Right ventricle myocardium superior (tissue), 1 donor: ENCODE measurements at regions not wholly inside any gene's neighbourhood (a gene's known extent, or its start where the extent isn't known, plus 50 kb on each side); places are given as distances from the start of the nearest gene placed in this dataset.

Experiments
- ATAC-seq: fragments of 200-7000 bp; cut with Tn5 transposase; one replicate; pipeline ENCODE4 v1.9.1; 2020; ENCODE audit warnings: mild to moderate bottlenecking; ENCODE audit not compliant: poor library complexity
- DNase-seq: peaks from one replicate; pipeline ENCODE4 v3.0.0-alpha.2; 2020
- intact Hi-C: fragments of 100-400 bp; cut with DNase I; formaldehyde crosslinking; loops from one replicate; pipeline ENCODE4 v1.11.2; 2022
- donor health status: DM: no; HTN: yes; CAD: no; lungs with severe emphysema.

DNA sequence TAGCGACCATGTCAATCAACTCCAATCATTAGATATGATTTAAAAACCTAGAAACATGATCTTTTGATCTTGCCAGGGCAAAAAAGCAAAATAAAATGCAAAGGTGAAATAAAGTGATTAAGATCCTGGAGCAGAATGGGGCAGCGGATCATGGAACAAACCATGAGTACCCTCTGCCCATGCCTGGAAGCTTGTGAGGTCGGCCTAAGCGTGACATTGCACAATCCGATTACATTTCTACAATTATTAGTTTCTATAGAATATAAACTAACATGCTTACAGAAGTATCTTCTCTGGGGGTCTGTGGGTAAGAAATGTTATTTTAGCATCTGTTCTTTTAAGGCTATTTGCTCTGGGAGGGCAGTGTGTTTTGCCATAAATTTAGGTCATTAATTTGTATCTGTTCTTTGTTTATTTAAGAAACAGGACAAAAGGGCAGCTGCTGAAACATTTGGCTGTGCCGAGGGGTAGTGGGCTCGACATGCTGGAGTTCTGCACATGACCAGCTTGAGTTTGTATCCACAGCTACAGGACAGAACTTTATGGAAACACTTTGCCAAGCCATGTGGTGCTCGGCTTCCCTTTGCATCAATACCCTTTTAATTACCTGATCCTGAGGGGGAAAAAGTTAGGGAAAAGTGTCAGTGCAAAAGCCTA lies 55.9 kb downstream of the ZBTB18 start:
- DNase-seq: no peak

DNA sequence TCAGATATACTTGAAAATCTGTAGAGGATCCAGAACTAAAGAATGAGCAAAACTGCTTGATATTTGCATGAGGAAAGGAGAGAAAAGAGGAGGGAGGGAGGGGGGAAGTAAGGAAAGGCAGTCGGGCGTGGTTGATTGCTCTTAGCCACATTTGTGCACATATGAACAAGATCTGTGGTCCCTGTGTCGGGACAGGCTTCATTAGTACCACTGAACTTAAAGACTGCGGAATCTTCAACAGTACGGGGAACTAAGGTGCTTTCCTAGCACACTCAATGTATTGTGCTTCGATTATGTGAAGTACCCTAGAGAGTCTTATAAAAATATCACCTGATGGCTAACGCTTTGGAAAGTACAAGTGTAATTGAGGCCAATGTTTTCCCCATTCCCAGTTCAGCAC lies 59.9 kb downstream of the ZBTB18 start:
- no peak for ATAC-seq
- intact Hi-C loops: no loop called here
- DNase-seq: no peak

More for the DNA sequence above, 55.9 kb downstream of the ZBTB18 start:
- intact Hi-C loops: no loop called here
- no peak for ATAC-seq

DNA sequence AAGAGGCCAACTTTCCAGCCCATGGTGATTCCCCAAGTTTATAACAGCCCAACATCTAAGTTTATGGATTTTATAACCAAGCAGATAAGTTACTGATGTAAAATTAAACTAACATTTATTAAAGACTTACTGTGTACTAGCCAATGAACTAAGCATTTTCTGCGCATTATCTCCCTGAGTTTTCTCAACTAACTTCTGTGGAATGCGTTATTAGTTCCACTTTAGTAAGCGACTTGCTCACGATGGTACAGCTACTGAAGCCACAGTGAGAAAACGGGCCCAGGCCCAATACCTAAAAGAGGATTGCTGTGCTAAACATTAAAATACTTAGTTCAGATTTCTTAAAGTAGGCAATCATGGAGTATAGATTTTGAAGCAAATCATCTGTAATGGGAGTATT lies 61.0 kb downstream of the ZBTB18 start:
- DNase-seq (no peak), ATAC-seq (no peak)
- intact Hi-C loops: no loop called here

DNA sequence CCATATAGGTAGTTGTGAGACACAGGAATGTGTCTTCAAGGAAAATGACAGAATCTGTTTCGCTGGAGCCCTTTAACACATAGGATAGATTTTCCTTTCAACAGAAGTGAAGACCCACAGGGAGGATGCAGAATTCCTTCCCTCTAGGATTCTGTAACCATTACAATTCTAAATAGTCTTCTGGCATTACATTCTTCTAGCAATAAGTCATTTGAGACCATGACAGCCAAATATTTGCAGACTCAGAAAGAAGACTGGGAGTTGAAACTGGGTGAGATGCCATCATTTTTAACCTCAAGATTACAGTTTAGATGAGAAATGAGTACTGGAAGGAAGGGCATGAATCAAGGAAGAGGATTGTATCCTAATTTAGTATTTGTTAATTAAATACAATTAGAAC lies 61.6 kb downstream of the ZBTB18 start:
- intact Hi-C loops: no loop called here
- DNase-seq: no peak
- no peak for ATAC-seq

DNA sequence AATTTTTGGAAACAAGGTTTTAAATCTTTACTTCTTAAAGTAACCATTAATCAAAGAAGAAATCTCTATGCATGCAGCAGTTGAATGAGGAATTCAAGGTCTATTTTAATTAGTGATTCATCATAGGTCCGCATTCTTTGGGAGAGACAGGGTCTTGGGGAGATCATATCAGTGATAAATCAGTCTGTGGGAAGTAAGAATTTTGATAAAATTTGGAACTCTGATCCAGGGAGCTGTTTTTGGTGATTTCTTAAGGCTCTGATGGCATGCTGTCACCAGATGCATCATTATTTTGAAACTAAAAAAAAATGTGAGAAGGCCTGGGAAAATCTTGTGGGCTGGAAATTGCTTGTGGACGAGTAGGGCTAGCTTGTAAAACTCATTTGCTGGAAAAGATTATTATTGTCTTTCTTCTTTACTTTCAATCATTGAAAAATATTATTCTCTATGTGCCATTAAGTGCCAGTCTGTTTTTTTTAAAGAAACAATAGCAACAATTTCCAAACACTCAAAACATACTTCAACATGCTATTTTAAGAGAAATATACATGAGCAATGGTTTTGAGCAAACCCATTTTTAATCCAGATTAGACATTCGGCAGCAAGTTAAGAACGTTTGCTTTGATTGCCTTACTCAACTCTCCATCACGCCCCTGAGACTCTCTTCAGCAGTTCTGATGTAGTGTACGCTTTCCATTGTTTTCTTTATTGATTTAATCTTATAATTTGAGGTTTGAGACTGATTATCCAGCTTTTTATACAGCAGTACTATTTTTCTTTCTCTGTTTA lies 62.6 kb downstream of the ZBTB18 start:
- no peak for DNase-seq
- no peak for ATAC-seq
- intact Hi-C loops: no loop called here

DNA sequence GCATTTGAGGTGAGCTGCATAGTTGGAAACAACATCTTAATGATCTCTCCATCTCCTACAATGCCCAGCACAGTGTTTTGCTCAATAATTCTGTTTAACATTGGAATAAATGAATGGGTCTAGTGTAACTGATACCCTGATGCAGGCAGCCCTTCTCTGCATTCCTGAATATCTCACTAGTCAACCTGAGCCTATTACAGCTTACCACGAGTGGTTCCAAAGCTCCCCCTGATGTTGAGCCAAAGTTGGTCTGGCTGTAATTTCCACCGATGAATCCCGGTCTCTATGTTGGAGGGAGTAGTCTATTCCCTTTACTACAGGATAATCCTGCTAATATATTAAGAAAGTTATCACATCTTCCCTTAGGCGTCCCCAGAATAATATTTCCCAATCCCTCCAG lies 63.8 kb downstream of the ZBTB18 start:
- intact Hi-C loops: no loop called here
- no peak for DNase-seq
- no peak for ATAC-seq

DNA sequence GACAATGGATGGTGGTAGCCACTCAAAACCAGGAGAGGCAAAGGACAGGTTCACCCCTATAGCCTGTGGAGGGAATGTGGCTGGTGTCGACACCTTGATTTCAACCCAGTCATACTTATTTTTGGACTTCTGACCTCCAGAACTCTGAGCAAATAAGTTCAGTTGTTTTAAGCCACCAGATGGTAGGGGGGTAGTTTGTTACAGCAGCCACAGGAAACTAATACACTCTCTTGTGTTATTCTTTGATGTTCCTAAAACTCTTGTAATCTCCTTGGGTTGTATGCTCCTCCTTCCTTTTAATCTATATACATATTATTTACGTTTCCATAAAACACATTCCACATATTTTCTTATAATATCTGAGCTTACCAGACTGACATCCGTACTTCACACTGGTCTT lies 65.9 kb downstream of the ZBTB18 start:
- DNase-seq: no peak
- intact Hi-C loops: no loop called here
- ATAC-seq: no peak

DNA sequence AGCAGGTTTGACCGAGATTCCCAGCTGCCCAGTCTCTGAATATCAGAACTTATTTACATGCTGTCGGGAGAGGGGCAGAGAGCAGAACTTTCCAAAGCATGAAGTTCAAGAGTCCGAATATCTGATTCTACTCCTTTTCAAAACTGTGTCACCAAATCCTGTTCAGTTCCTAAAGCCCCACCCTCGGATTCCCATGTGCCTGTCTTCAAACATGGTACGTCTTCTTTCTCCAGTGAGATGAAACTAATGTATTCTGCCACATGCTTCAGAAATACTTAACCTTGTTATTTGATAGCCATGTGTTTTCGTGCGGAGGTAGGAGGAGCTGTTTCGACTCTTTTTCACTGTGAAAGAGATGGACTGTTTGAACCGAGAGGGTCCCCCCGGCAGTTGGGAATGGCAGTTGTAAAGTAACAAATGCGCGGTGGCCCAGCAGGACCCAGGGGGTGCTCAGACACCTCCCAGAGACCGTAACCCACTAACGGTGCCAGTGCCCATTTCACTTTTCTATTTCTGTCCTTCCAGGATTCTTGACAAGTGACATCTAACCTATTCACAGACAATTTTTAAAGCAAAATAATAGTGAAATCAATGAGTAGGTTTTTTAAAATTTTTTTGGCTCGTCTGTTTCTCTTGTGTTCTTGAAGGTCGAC lies 67.2 kb downstream of the ZBTB18 start:
- no peak for DNase-seq
- intact Hi-C loops: no loop called here
- no peak for ATAC-seq

DNA sequence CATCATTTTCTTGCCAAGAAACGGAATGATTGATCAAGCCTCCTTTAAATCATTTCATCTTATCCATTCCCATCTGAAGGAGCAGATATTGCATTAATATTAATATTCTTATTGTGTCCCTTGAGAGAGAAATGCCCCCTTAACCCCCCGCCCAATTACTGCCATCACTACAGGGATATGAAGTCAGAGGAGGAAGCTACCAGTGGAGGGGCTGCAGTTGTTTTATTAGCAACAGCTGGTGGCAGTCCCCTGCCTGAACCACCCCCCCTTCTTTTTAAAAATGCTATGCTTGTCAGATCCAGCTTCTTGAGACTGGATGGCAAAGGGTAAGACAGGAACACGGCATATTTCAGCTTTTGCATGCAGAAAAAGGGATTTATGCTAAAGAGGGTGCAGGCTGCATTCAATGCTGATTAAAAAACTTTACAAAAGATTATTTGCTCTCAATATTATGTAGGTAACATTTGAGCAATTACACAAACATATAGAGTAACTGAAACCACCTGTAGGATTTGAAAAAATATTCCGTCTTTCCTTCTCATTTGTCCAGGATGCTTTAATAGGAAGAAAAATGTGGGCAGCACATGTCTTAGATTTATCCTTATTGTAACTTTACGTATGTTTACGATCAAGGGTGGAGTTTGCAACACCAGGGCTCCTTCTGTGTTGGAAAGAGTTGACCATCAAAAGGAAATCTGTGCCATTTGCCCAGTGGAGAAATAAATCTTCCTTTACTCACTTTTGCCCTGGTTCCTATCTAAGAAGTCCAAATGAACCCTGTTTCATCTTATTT lies 77.7 kb downstream of the ZBTB18 start:
- intact Hi-C loops: no loop called here
- DNase-seq (no peak), ATAC-seq (no peak)

DNA sequence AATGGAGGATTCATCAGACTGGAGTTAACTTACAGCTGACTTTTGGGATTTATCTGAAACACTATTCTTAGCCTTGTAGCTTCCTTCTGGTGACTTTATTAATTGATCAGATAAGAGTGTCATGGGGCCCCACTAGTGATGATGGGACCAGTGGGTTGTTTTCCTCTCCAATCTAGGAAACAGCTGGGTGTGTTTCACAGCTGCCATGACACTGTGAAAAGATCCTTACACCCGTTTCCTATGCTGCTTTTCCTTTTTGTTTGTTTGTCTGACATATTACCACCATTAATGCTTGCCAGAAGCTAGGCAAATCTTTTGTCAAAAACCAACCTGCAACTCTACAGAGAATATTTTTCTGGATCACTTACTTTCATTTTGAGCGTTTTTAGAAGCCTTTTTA lies 86.2 kb downstream of the ZBTB18 start:
- intact Hi-C loops: no loop called here
- no peak for ATAC-seq
- no peak for DNase-seq

DNA sequence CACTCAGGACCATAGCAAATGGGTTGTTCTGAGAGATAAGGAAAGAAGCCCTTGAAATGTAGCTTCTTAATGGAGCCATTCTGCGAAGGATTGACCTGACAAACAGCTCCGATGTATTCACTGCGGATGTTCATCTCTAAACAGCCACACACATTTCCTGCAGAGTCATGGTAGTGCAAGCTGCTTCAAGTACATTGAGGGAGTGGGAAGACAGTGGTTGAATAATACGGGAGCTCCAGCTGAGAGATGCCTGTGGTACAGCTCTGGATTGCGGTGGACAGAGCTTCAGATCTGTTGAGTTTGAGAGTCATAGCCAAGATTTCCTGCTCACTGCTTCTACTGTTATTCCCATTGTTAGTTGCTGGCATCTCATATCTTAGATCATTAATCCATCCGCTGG lies 86.6 kb downstream of the ZBTB18 start:
- DNase-seq (no peak), ATAC-seq (no peak)
- intact Hi-C loops: no loop called here

DNA sequence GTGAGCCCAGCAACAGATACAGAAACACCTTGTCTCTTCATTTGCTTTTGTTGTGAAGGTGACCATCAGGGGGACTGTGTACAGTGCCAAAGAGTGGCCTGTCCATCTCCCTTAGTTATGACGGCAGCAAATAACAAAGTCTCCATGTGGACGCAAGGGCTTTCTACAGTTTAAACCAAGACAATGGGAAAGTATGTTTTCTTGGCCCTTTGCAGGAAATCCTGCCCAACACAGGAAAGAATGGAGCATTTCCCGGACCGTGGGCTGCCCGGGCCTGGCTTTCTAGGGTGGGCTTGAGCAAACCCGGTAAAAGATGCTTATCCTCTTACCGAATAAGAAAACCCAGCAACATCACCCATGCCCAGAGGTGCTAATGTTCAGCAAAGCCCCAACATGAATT lies 87.3 kb downstream of the ZBTB18 start:
- no peak for DNase-seq
- ATAC-seq: no peak

DNA sequence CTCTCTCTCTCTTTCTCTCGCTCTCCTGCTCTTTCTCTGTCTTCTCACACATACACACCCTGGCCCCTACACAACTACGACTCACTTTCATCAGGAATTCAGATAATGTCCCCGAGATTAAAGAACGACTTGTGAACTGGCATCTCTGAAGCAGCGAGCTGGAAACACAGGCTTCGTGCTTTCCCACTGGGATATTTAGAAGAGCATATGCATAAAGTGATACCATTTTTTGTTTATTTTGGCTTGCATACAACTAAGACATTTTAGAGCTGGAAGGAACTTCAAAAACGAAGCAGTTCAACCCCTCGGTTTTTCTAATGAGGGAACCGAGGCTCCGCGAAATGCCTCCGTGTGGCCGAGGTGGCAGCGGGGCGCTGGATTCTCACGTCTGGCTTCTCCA lies 88.6 kb downstream of the ZBTB18 start:
- ATAC-seq (no peak), DNase-seq (no peak)
- intact Hi-C loops: no loop called here

More for the DNA sequence above, 87.3 kb downstream of the ZBTB18 start:
- intact Hi-C loops: no loop called here

DNA sequence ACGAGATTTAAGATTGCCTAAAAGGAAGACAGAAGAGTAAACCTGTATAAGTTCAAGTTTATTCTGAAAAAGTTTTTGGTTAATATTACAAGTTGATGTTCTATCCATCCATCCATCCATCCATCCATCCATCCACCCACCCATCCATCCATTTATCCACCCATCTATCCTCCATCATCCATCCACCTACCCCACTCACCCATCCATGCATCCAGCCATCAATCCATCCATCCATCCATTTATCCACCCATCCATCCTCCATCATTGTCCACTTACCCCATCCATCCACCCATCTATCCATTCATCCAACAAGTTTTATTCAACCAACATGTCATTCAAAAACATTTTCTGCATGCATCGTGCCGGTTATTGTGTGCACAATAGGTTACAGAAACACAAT lies 89.3 kb downstream of the ZBTB18 start:
- intact Hi-C loops: no loop called here
- DNase-seq (no peak), ATAC-seq (no peak)

DNA sequence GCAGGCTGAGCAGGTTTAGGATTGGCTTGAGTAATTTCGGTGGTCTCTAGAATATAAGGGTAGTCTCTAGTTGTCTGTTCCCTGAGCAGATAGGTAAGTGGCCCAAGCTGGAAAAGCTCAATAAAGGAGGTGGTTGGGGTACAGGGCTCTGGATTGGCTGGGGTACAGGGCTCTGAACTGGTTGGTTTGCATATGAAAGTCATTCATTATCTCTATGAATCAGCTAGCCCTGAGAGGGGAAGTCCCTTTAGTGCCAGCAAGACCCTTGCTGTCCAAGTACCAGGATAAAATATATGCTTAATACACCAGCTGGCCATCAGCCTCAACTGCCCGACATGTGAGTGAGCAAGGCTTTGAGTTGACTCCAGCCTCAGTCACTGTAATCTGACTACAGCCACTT lies 93.0 kb downstream of the ZBTB18 start:
- intact Hi-C loops: no loop called here
- no peak for DNase-seq
- ATAC-seq: no peak

DNA sequence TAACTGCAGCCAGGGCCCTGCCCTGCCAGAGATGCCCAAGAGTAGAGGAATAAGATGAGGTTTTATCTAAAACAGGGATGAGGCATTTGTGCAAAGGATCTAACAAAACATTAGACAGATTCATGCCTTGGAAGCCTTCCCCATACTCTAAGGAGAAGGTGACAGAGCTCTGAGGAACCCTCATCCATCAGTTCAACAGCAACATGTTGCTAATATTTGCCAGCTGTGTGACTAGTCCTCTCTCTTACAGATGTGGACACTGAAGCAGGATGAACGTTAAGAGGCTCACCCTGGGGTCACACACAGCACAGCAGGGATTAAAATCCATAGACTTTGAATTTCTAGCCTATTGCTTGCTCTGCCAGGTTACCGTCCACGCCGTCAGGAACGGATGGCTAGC lies 99.0 kb downstream of the ZBTB18 start:
- intact Hi-C loops: no loop called here
- DNase-seq (no peak), ATAC-seq (no peak)

DNA sequence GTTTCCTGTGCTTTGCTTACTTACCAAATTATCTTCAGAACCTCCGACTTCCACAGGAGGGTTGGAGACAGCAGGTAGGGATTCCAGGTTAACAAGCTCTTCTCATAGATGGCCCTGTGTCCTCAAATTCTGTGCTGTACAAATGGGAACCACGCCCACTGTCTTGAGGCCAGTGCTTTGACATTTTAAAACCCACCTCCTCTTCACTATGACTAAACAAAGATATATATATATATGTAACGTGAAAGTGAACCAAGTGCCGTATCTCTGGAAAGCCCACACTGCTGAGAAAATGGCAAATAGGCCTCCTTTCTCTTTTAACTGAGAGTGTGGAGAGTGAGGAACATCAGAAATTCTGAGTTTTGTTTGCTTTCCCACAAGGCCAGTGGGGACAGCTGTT lies 99.6 kb downstream of the ZBTB18 start:
- DNase-seq: no peak
- no peak for ATAC-seq
- intact Hi-C loops: no loop called here

DNA sequence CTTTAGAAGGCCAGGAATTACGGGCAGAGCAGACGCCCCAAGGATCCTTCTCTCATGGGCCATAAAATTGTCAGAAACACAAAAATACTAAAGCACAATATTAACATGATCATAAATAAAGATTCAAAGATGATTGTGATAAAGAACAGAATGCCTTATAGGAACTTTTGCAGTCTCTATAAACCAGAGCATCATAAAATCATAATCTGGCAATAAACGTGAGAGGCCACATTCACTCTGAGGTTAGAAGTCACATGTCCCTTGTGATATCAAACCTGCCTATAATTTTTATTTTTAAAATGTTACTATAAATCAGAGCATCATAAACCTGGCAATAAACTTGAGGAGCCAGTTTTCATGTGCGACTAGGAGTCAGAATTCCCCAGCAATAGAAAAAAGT lies 100.5 kb downstream of the ZBTB18 start:
- ATAC-seq (no peak), DNase-seq (no peak)
- intact Hi-C loops: no loop called here

DNA sequence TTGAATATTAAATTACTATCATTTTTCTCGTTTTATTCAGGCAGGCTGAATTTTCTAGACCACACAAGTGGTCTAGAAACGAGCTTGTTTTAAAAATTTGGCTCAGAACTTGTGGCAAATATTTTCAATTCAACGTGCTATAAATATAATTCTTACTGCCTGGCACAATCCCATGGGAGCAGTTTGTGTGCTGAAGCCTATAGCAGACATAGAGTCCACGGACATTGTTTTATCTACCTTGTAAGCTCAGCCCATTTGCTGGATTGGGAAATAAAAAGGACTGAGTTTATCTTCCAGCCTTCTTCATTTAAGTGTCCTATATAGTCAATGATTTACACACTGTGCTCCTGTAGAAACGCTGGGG lies 103.4 kb downstream of the ZBTB18 start:
- ATAC-seq (no peak), DNase-seq (no peak)
- intact Hi-C loops: no loop called here
